DND-41 (cell line): ENCODE measurements at regions not wholly inside any gene's neighbourhood (a gene's known extent, or its start where the extent isn't known, plus 50 kb on each side); places are given as distances from the start of the nearest gene placed in this dataset.

Source experiments
- CTCF ChIP-seq: IDR thresholded peaks from 2 replicates; pipeline ENCODE4 v1.5.1; 2012; ENCODE audit warnings: borderline replicate concordance, low read length, moderate library complexity, mild to moderate bottlenecking; ENCODE audit not compliant: poor library complexity, severe bottlenecking; ENCODE audit errors: extremely low read depth
- EZH2 ChIP-seq: IDR thresholded peaks from 3 replicates; pipeline ENCODE4 v1.6.1; 2012; ENCODE audit warnings: borderline replicate concordance, low read depth, mild to moderate bottlenecking, moderate library complexity, low read length, inconsistent platforms; ENCODE audit not compliant: severe bottlenecking

- TF ChIP-seq EZH2 (no peak), CTCF (no peak)
Observed at GRCh38 chr16:50449800-50450199, 81.0 kb upstream of the BRD7 start.
